B cell (primary cell): ENCODE measurements at regions not wholly inside any gene's neighbourhood (a gene's known extent, or its start where the extent isn't known, plus 50 kb on each side); places are given as distances from the start of the nearest gene placed in this dataset.

Experiments used
- ATAC-seq: fragments of 200-7000 bp; cut with Tn5 transposase; one replicate; pipeline ENCODE4 v1.10.0; 2021; ENCODE audit warnings: low read depth, mild to moderate bottlenecking, moderate number of reproducible peaks, moderate library complexity
- CTCF ChIA-PET: fragments of 350-600 bp; sonication (Branson Sonifier 250); formaldehyde crosslinking; loops from one replicate; lab custom pipeline; 2021; ENCODE audit warnings: antibody characterized with exemption, inconsistent platforms; lab: Charles Lee
- POLR2A ChIA-PET: fragments of 350-600 bp; sonication (Branson Sonifier 250); formaldehyde crosslinking; loops from one replicate; lab custom pipeline; 2021; ENCODE audit warnings: antibody characterized with exemption; lab: Charles Lee
- DNase-seq: peaks from one replicate; pipeline ENCODE4 v3.0.0; 2013
- H2AFZ ChIP-seq: 2 replicates; pipeline ENCODE4 v1.6.1; 2012; ENCODE audit warnings: mild to moderate bottlenecking, low read depth, low read length; ENCODE audit not compliant: insufficient read depth, poor library complexity, severe bottlenecking
- H3K27ac ChIP-seq, 2 donors: 1 replicate in 1 of 2; 2 replicates in 1 of 2; pipeline ENCODE4 v1.5.1; 2012 to 2013; ENCODE audit warnings: low read length in 2 of 2, mild to moderate bottlenecking in 2 of 2, moderate library complexity in 1 of 2
- H3K27me3 ChIP-seq, 4 experiments: fragments of 200-600 bp in 1 of 4; sonication (generic) in 1 of 4; replicated peaks in 1 of 4; 1 replicate in 2 of 4; 2 replicates in 2 of 4; pipeline versions ENCODE4 v1.6.1 to v1.7.0; 2013 to 2016; ENCODE audit warnings: low read length in 3 of 4, mild to moderate bottlenecking in 2 of 4, mixed read lengths in 1 of 4, moderate library complexity in 1 of 4; ENCODE audit not compliant: insufficient read depth in 4 of 4, control insufficient read depth in 3 of 4; ENCODE audit errors: control extremely low read depth in 1 of 4
- H3K36me3 ChIP-seq, 2 experiments: replicated peaks in 1 of 2; 1 replicate in 1 of 2; 2 replicates in 1 of 2; pipeline versions ENCODE4 v1.6.1 to v1.7.1; 2013; ENCODE audit warnings: low read length in 1 of 2; ENCODE audit not compliant: insufficient read depth in 2 of 2, control insufficient read depth in 1 of 2; ENCODE audit errors: control extremely low read depth in 1 of 2, extremely low read depth in 1 of 2
- H3K4me1 ChIP-seq, 2 donors: fragments of 200-600 bp in 1 of 2; sonication (generic) in 1 of 2; 1 replicate in 1 of 2; 2 replicates in 1 of 2; pipeline versions ENCODE4 v1.5.1 to v1.6.1; 2013 to 2017; ENCODE audit warnings: low read length in 2 of 2; ENCODE audit not compliant: control insufficient read depth in 2 of 2, insufficient read depth in 2 of 2
- H3K4me2 ChIP-seq: replicated peaks from 2 replicates; pipeline ENCODE3; 2012; ENCODE audit warnings: mild to moderate bottlenecking, low read depth, low read length; ENCODE audit not compliant: poor library complexity, severe bottlenecking
- H3K4me3 ChIP-seq, 5 experiments: fragments of 200-600 bp in 1 of 5; sonication (generic) in 1 of 5; 1 replicate in 3 of 5; 2 replicates in 2 of 5; pipeline versions ENCODE4 v1.5.1 to v1.7.0; 2011 to 2016; ENCODE audit warnings: low read length in 4 of 5, mild to moderate bottlenecking in 4 of 5, low read depth in 2 of 5, control low read depth in 1 of 5, moderate library complexity in 1 of 5; ENCODE audit not compliant: insufficient read depth in 1 of 5; ENCODE audit errors: control extremely low read depth in 1 of 5, extremely low read depth in 1 of 5
- H3K79me2 ChIP-seq: fragments of 200-600 bp; sonication (generic); one replicate; pipeline ENCODE4 v1.6.0; 2016; ENCODE audit warnings: low read length; ENCODE audit not compliant: control insufficient read depth, insufficient read depth
- H3K9ac ChIP-seq: fragments of 200-600 bp; sonication (generic); 2 replicates; pipeline ENCODE4 v1.6.1; 2017; ENCODE audit warnings: mild to moderate bottlenecking, low read length, moderate library complexity
- H3K9me3 ChIP-seq, 3 donors: one replicate each; pipeline versions ENCODE4 v1.6.1 to v1.7.1; 2013; ENCODE audit warnings: low read length in 2 of 3; ENCODE audit not compliant: control insufficient read depth in 2 of 3, insufficient read depth in 1 of 3; ENCODE audit errors: control extremely low read depth in 1 of 3
- H4K20me1 ChIP-seq: 2 replicates; pipeline ENCODE4 v1.6.0; 2012; ENCODE audit warnings: mild to moderate bottlenecking, low read length; ENCODE audit not compliant: insufficient read depth, control insufficient read depth, poor library complexity, severe bottlenecking
- H3K27ac Mint-ChIP-seq: one replicate; pipeline ENCODE4 v1.8.0; 2021; ENCODE audit warnings: mixed read lengths
- H3K27me3 Mint-ChIP-seq: one replicate; pipeline ENCODE4 v1.8.0; 2021; ENCODE audit warnings: mixed read lengths
- H3K4me1 Mint-ChIP-seq: one replicate; pipeline ENCODE4 v1.8.0; 2021; ENCODE audit warnings: mixed read lengths
- H3K4me3 Mint-ChIP-seq: one replicate; pipeline ENCODE4 v1.8.0; 2021; ENCODE audit warnings: mixed read lengths
- H3K9me3 Mint-ChIP-seq: one replicate; pipeline ENCODE4 v1.8.0; 2022; ENCODE audit warnings: mixed read lengths; ENCODE audit not compliant: insufficient read depth
- CTCF ChIP-seq: fragments of 200-600 bp; IDR thresholded peaks from one replicate; pipeline ENCODE4 v1.8.0; 2022; ENCODE audit warnings: antibody characterized with exemption, mild to moderate bottlenecking
- EZH2 ChIP-seq: IDR thresholded peaks from 2 replicates; pipeline ENCODE4 v1.6.1; 2012; ENCODE audit warnings: borderline replicate concordance, low read depth, mild to moderate bottlenecking, moderate library complexity, low read length; ENCODE audit not compliant: insufficient read depth, poor library complexity, severe bottlenecking
- WGBS: methylation state at CpG from one replicate; pipeline ENCODE4 v1.1.5; 2013; ENCODE audit warnings: missing lambda C conversion rate; ENCODE audit not compliant: insufficient coverage; 5-methylcytosine and 5-hydroxymethylcytosine counted together
- intact Hi-C: fragments of 100-400 bp; cut with micrococcal nuclease; formaldehyde crosslinking; loops from one replicate; pipeline ENCODE4 v1.10.0; 2022

GRCh38 chr2:222804351-222804750 is 56.5 kb upstream of the ACSL3 start:
- H3K4me1 ChIP-seq: no peaks in the 10 kb centered on the region
- peaks cover 0 to 5% (median 0%) of the 10 kb centered on the region in 4 experiments for H3K27me3 ChIP-seq
- H3K4me2 ChIP-seq: no peak overlapping the region
- Mint-ChIP-seq H3K4me3 (no peak overlapping the region), H3K27me3 (peaks cover 20% of the 10 kb centered on the region), H3K27ac (no peak overlapping the region), H3K9me3 (no peaks in the 10 kb centered on the region), H3K4me1 (no peaks in the 10 kb centered on the region)
- CTCF ChIA-PET: no interaction called here
- H3K36me3 ChIP-seq: no peaks in the 10 kb centered on the region
- no CpG with 5 or more reads among the region's 2 CpGs for WGBS
- H3K9ac ChIP-seq: no peak overlapping the region
- DNase-seq (no peak), ATAC-seq (no peak)
- intact Hi-C loops: no loop called here
- TF ChIP-seq EZH2: no peak
- no peak for TF ChIP-seq CTCF
- no peaks in the 10 kb centered on the region for H4K20me1 ChIP-seq
- H3K9me3 ChIP-seq: no peaks in the 10 kb centered on the region
- no peak overlapping the region for H3K27ac ChIP-seq
- no peak overlapping the region for H3K4me3 ChIP-seq
- no peak overlapping the region for H2AFZ ChIP-seq
- POLR2A ChIA-PET: no interaction called here
- no peaks in the 10 kb centered on the region for H3K79me2 ChIP-seq

GRCh38 chr2:222805591-222806304 is 55.1 kb upstream of the ACSL3 start:
- Histone ChIP-seq H3K79me2 (no peaks in the 10 kb centered on the region), H3K27me3 (peaks cover 0 to 5% (median 0%) of the 10 kb centered on the region in 4 experiments), H3K4me1 (no peaks in the 10 kb centered on the region), H2AFZ (no peak overlapping the region), H3K9me3 (no peaks in the 10 kb centered on the region), H3K4me2 (no peak overlapping the region), H3K36me3 (no peaks in the 10 kb centered on the region), H4K20me1 (no peaks in the 10 kb centered on the region), H3K27ac (no peak overlapping the region), H3K9ac (no peak overlapping the region), H3K4me3 (no peak overlapping the region)
- ATAC-seq (no peak), DNase-seq (no peak)
- Mint-ChIP-seq H3K4me3 (no peak overlapping the region), H3K27me3 (peaks cover 16% of the 10 kb centered on the region), H3K4me1 (no peaks in the 10 kb centered on the region), H3K27ac (no peak overlapping the region), H3K9me3 (no peaks in the 10 kb centered on the region)
- WGBS: 92% methylated on average over 4 of the region's 8 CpGs
- ChIA-PET CTCF (no interaction called here), POLR2A (no interaction called here)
- no peak for TF ChIP-seq CTCF
- no peak for TF ChIP-seq EZH2
- intact Hi-C loops: no loop called here
